Stimulated activated CD8-positive, alpha-beta memory T cell treated with anti-CD3 and anti-CD28 coated beads, Interleukin-12 subunit alpha, Interleukin-12 subunit beta, amount 100 ng/mL, for 4 hours (primary cell): ENCODE measurements at regions not wholly inside any gene's neighbourhood (a gene's known extent, or its start where the extent isn't known, plus 50 kb on each side); places are given as distances from the start of the nearest gene placed in this dataset.

Source experiments
- DNase-seq: peaks from one replicate; pipeline ENCODE4 v3.0.0-alpha.2; 2020; ENCODE audit warnings: low read depth

DNA sequence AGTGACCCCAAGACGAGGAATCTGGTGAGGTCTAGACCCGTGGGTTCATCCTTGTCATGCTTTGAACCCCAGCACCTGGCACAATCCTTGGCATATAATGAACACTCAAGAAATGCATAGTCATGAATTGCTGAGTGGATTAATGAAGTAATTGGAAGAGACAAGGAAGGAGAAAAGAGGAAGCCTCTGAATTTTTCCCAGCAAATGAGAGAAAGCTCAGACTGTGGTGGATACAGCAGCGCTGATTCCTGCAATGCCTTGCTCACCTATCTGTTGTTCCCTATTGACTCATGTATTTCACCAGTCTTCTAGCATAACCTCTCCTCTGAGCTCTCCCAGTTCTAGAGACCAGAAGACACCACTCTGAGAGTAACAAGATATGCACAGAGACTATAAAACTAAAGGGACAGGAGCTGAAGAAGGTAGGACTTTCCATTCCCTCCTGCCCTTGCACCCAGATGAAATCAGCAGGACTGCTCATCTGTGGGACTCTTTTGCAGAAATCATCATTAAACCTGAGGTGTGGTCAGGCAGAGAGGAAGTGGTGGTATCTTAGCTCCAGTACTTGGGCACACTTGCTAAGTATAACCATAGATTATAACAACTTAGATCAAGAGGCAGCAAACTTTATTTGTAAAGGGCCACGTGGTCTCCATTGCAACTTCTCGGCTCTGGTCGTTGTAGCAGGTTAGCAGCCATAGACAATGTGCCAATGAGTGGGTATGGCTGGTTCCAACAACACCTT lies 102.8 kb downstream of the MAF start:
- no peak for DNase-seq

DNA sequence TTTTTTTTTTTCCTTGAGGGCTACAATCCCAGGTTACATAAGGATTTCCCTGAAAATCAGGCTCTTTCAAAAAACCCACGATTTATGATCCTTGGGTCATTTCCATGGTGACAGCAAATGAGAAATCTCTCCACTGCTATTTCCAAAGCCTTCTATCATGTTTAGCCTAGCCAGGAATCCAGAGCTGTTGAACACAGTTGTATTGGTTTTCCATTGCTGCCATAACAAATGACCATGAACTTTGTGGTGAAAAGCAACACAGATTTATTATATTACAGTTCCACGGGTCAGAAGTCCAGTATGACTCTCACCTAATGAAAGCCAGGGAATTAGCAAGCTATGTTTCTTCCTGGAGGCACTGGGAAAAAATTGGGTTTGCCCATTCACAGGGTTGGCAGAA lies 106.6 kb downstream of the MAF start:
- no peak for DNase-seq

GRCh38 chr16:79492036-79492435 lies 108.5 kb downstream of the MAF start:
- no peak for DNase-seq

DNA sequence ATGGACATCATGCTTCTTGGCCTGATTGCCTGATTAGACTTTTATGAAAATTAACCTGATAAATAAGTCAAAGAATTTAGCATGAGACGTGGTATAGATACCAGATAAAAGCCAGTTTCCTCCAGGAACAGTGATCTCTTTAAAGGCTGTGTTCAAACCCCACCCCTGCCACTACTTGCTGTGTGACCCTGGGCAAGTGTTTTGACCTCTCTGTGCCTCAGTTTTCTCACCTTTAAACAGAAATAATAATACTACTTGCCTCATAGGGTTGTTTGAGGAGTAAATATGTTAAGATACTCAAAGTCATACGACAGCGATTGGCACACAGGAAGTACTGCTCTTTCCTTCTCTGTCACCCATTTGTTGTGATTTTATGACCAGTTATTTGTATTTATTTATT lies 115.5 kb downstream of the MAF start:
- DNase-seq, result no peak

GRCh38 chr16:79484237-79484636 lies 116.3 kb downstream of the MAF start:
- DNase-seq, result no peak

DNA sequence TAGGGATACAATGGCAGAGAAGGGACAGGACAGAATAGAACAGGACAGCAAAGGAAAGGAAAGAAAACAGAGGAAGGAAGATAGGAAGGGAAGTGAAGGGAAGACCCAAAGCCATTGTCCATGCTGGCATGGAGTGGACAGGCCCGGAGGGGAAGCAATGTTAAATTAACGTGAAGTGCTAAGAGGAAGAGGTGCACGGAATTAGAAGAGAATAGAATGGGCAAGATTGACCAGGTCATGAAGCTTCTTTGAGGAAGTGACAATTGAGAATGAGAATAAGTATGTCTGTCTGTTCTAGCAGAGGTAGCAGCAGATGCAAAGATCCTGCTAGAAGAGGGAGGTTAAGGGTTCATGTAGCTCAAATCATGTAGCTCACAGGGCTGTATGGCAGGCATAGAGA lies 117.2 kb downstream of the MAF start:
- DNase-seq, result no peak

- DNase-seq, result no peak
These were observed 118.5 kb downstream of the MAF start for GRCh38 chr16:79482011-79482410.

DNA sequence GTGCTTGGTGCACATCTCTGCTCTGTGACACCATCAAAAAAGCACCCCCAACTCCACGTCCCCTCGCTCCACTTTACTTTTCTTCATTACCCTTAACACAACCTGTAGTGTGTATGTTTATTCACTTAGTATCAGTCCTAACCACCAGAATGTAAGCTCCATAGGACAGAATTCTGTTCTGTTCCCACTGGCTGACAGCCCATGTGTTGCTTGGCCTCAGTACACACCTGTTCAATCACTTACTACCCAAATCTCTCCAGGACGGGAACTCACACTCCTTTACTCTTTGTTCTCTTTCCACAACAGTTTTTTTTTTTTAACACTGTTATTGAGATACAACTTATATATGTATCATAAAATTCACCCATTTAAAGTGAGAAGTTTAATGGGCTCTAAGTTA lies 119.6 kb downstream of the MAF start:
- DNase-seq, result no peak

GRCh38 chr16:79480056-79480455 lies 120.5 kb downstream of the MAF start:
- no peak for DNase-seq

GRCh38 chr16:79476580-79476979 lies 124.0 kb downstream of the MAF start:
- DNase-seq, result no peak

GRCh38 chr16:79475841-79476240 lies 124.7 kb downstream of the MAF start:
- DNase-seq, result no peak

GRCh38 chr16:79473456-79473855 lies 127.1 kb downstream of the MAF start:
- no peak for DNase-seq

DNA sequence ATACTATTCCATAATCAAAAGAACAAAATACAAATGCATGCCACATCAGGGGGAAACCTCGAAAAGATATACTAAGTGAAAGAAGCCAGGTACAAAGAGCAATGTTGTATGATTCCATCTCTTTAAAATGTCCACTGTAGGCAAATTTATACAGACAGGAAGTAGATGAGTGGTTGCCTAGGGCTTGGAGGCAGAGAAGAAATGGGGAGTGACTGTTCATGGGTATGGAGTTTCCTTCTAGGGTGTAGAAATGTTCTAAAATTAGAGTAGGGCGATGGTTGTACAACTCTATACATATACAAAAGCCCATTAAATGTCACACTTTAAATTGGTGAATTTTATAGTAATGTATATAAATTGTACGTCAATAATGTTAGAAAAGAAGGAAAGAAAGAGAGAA lies 128.1 kb downstream of the MAF start:
- DNase-seq, result no peak

DNA sequence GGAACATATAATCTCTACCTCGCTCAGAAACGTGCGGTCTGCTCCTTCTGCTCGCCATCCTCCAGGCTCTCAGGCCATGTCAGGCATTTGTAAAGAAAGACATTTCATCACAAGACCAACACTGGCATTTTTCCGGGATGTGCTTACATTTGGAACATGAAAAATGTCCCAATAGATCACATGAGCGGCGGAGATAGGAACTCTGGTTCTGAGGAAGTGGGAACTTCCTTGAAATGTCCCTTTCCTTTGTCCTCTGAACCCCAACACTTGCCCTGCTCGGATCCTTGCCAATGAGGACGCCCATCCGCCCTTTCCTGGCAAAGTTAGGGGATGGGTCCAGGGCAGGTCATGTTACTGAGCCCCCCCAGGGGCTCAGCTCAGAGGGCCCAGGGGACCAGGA lies 130.5 kb downstream of the MAF start:
- DNase-seq, result no peak

- DNase-seq, result no peak
These were observed 131.9 kb downstream of the MAF start for GRCh38 chr16:79468631-79469030.

DNA sequence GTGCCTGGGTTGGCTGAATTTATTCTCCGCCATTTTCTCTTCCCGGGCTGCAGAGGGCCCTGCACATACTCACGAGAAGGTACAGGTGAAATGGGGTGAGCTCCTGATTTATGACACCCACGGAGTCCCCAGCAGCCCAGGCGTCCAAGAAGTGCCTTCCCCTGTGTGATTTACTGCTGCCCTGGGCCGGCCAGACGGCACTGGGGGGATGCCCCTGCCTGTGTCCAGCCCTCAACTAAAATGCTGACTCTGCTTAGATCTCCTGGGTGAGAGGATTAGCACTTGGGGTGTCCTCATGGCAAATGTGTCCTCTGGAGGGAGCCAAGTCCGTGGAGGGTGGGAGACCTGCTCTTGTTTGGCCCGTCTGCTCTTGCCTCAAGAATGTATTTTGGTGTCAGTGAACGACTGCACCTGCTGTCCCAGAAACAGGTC lies 132.4 kb downstream of the MAF start:
- no peak for DNase-seq

DNA sequence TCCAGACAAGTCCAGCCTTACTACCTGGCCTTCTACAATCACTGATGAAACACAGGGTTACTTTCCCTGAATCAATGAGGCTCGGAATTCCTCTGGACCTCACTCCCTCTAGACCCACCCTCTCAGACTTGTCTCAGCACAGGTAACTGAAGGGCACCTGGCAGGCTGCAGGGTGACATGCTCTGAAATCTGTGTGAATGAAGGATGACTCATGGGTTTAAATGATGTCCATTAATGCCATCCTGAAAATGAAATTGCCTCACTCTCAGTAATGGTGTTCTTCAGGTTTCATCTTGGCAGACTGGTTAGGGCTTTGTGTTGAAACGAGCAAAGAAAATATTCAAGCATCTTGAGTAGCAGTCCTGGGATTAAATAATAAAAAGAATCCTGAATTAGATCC lies 134.4 kb downstream of the MAF start:
- no peak for DNase-seq

- DNase-seq, result no peak
These were observed 136.7 kb downstream of the MAF start for GRCh38 chr16:79463841-79464240.

DNA sequence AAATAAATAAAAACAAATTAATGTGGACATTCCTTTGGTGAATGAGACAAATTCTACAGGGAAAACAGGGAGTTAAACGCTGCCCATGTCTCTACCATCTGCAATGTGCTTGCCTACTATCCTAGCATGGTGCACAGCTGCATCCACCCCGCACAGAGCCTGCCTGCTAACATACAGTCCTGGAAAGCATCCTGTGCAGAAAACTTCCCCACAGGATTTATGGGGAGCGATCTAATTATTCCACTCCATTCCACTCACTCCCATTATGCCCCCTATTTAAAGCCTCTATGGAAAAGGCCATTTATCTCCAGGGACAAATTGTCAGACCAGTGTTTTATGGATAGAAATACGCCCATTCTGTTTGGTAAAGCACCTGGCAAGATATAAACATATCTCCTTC lies 144.5 kb downstream of the MAF start:
- no peak for DNase-seq

DNA sequence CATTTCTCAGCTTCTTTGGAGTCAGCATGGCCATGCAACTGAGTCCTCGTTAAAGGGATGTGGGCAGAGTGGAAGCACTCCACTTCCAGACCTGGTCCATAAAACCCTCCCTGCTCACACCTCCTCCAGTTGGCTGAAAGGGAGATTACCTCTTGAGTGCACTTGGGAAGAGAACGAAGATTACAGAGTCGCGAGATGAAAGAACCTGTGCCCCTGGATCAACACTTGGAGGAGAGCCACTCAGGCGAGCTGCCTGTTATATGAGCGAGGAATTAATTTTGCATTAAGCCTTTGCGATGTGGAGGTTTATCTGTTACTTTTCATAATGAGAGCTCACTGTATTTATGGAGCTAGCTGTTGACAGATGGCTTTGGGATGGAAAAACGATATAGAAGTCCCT lies 147.9 kb downstream of the MAF start:
- no peak for DNase-seq

DNA sequence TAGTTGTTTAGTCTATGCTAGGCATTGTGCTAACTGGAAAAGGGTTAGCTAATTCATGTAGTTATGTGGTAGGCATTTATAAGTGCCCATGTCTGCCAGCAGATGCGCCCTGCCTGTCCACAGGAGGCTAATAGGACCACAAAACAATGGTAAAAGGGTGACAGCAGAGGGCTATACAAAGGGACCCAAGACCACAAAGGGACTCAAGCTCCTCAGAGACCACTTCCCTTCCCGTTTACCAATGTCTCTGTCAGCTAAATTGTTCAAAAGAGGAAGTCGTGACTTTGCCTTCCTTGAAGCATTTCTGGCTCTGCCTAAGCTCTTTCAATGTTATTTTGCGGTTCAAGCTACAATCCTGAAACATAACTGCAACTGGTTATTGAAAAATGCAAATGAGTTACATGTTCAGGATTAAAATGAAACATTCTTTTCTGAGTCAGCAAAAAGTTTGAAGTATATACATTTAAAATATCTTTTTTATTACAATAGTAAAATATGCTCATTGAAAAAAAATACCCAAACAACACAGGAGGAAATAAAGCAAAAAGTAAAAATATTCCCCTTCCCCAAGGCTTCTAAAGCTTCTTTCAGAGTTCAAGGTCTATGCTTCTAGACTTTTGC lies 149.2 kb downstream of the MAF start:
- no peak for DNase-seq

- DNase-seq, result no peak
These were observed 150.6 kb downstream of the MAF start for GRCh38 chr16:79449900-79450299.

GRCh38 chr16:79449067-79449769 lies 151.3 kb downstream of the MAF start:
- no peak for DNase-seq
